PC-9 (cell line): ENCODE measurements at regions not wholly inside any gene's neighbourhood (a gene's known extent, or its start where the extent isn't known, plus 50 kb on each side); places are given as distances from the start of the nearest gene placed in this dataset.

Experiments
- CTCF ChIP-seq: fragments of 200-600 bp; sonication (generic); conservative IDR thresholded peaks from 2 replicates; pipeline ENCODE4 v1.6.1; 2017; ENCODE audit warnings: mixed run types, antibody characterized with exemption, mild to moderate bottlenecking, moderate library complexity
- EZH2 ChIP-seq: fragments of 200-600 bp; sonication (generic); IDR thresholded peaks from 2 replicates; pipeline ENCODE4 v1.8.0; 2017; ENCODE audit warnings: antibody characterized with exemption, low read depth

- TF ChIP-seq CTCF, result no peak
- no peak for TF ChIP-seq EZH2
These were observed 324.8 kb upstream of the MEIS1 start for GRCh38 chr2:66110086-66110485.
